ENCODE measurements at regions not wholly inside any gene's neighbourhood (a gene's known extent, or its start where the extent isn't known, plus 50 kb on each side); places are given as distances from the start of the nearest gene placed in this dataset.

DNA sequence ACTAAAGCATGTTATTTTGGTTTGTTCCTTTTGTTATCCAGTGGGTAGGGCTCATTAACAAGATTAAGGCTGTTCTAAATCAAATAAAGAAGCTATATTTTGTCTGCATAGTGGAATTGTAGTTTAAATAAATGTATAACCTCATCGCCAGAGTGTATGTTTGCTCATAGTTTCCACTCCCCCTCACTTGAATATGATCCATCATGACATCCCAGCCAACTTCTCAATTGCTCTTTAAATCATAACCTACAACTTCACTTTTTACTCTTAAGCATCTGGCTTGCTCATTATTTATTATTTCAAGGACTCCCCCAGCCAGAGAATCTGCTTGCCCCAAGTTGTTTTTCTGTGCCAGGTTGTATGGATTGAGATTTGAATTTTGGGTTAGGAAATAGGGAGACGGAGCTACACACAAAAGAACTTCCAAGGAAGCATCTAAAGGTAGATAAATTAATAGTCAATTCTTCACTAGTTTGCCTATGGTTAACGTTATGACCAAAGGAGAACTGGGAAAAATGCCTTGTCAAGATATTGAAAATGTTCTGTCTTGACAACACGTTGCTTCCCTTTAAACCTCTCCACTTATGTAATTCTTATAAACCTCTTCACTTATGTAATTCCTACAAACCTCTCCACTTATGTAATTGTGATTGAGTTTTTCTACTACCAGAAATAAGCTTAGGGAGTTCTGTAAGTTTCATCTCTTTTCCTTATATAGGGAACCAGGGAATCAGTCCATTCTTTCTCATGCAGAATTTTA lies 55.4 kb upstream of the UPP2 start:
- H2BK120ac ChIP-seq (replicated peaks; ENCODE audit: low read depth, low read length) = no peak overlapping the region
- no peak overlapping the region for H2AK5ac ChIP-seq (ENCODE audit: low read depth, low read length)
- no peak overlapping the region for H3K4me2 ChIP-seq (ENCODE audit: insufficient read depth in 1 of 2, low read depth in 2 of 2, low read length in 2 of 2)
- no peak for FAIRE-seq
- DNase-seq (ENCODE audit: low read depth in 1 of 2, low spot score in 2 of 2) = no peak
- H3K18ac ChIP-seq (ENCODE audit: extremely low read depth, low read length) = no peak overlapping the region
- no peak overlapping the region for H4K91ac ChIP-seq (replicated peaks; ENCODE audit: insufficient read length, low read length)
- WGBS, 2 experiments (ENCODE audit: extremely low coverage in 1 of 2, insufficient coverage in 1 of 2, insufficient read length in 1 of 2, insufficient replicate concordance in 2 of 2, low coverage in 1 of 2, low lambda C conversion rate in 2 of 2, missing lambda C conversion rate in 1 of 2) = 92% methylated on average over 4 of the region's 4 CpGs; no CpG with 5 or more reads in 1 of the 2 experiments
- H3K23ac ChIP-seq (ENCODE audit: insufficient read length) = no peak overlapping the region
- H3K56ac ChIP-seq (replicated peaks; ENCODE audit: insufficient read length, low read depth, low read length) = no peak overlapping the region
- H3K9me3 ChIP-seq (ENCODE audit: insufficient read depth in 2 of 2, low read depth in 1 of 2, low read length in 1 of 2) = no peaks in the 10 kb centered on the region
- no peaks in the 10 kb centered on the region for H3K27me3 ChIP-seq (replicated peaks in 1 of 4; ENCODE audit: control insufficient read depth in 3 of 4, extremely low read depth in 1 of 4, insufficient read depth in 3 of 4, low read length in 3 of 4)
- H3K79me1 ChIP-seq (ENCODE audit: low read depth, low read length) = no peaks in the 10 kb centered on the region
- ChIA-PET CTCF (ENCODE audit: partially characterized antibody) (interaction anchor here (0.7 to 4.3 kb wide), 13 partner anchors 9 to 708 kb away, joined by 3 to 32 read pairs (median 5); no protein-coding TSS in a partner anchor), POLR2A (ENCODE audit: partially characterized antibody) (no interaction called here)
- no peak overlapping the region for H4K8ac ChIP-seq (ENCODE audit: extremely low read depth, insufficient read depth, low read length)
- no peaks in the 10 kb centered on the region for H3K36me3 ChIP-seq (ENCODE audit: control insufficient read depth in 2 of 4, insufficient read depth in 4 of 4, low read length in 3 of 4)
- H2BK15ac ChIP-seq (ENCODE audit: low read length) = no peak overlapping the region
- no peaks in the 10 kb centered on the region for H3K79me2 ChIP-seq (ENCODE audit: control insufficient read depth in 1 of 2, insufficient read depth in 2 of 2, low read length in 2 of 2)
- no peak overlapping the region for H3K4ac ChIP-seq (replicated peaks; ENCODE audit: insufficient read length, low read depth, low read length)
- no peak overlapping the region for H3K27ac ChIP-seq (ENCODE audit: low read depth, low read length)
- H2BK5ac ChIP-seq (ENCODE audit: low read depth, low read length) = no peak overlapping the region
- no peaks in the 10 kb centered on the region for H3K4me1 ChIP-seq (replicated peaks in 1 of 4; ENCODE audit: control insufficient read depth in 3 of 4, insufficient read depth in 4 of 4, low read length in 3 of 4)
- H4K5ac ChIP-seq (ENCODE audit: insufficient read length, low read depth, low read length) = no peak overlapping the region
- no peaks in the 10 kb centered on the region for H4K20me1 ChIP-seq (replicated peaks in 1 of 2; ENCODE audit: control insufficient read depth in 1 of 2, insufficient read depth in 2 of 2, low read length in 2 of 2)
- H2AFZ ChIP-seq (ENCODE audit: low read length) = no peak overlapping the region
- no peak overlapping the region for H3K14ac ChIP-seq (ENCODE audit: insufficient read length)
- no peak overlapping the region for H3K4me3 ChIP-seq (ENCODE audit: extremely low read depth in 1 of 4, insufficient read depth in 2 of 4, low read depth in 3 of 4, low read length in 4 of 4)
- no peaks in the 10 kb centered on the region for H3K23me2 ChIP-seq (ENCODE audit: low read depth, low read length)
- H2BK12ac ChIP-seq (ENCODE audit: low read depth, low read length) = no peak overlapping the region
- no peak overlapping the region for H3K9ac ChIP-seq (replicated peaks in 1 of 4; ENCODE audit: extremely low read depth in 1 of 4, low read depth in 3 of 4, low read length in 3 of 4)
- no peak overlapping the region for H2BK20ac ChIP-seq (ENCODE audit: low read length)
- TF ChIP-seq KDM1A (IDR thresholded peaks at IDR 0.05; ENCODE audit: borderline replicate concordance, low read length) (no peak), RNF2 (IDR thresholded peaks at IDR 0.05; ENCODE audit: borderline replicate concordance, low read depth, low read length, missing control alignments, poor library complexity, severe bottlenecking) (no peak), JUN (IDR thresholded peaks at IDR 0.05; ENCODE audit: low read depth, low read length) (no peak), SUZ12 (IDR thresholded peaks at IDR 0.05; ENCODE audit: low read length) (no peak), HDAC6 (IDR thresholded peaks at IDR 0.05; ENCODE audit: low read depth, low read length) (no peak)

Data from H1 (cell line).